Skeletal muscle cell (primary cell): ENCODE measurements at regions not wholly inside any gene's neighbourhood (a gene's known extent, or its start where the extent isn't known, plus 50 kb on each side); places are given as distances from the start of the nearest gene placed in this dataset.

Experiments used
- DNase-seq: peaks from one replicate; pipeline ENCODE4 v3.0.0-alpha.2; 2010; ENCODE audit warnings: low read depth
- H3K4me3 ChIP-seq: 2 replicates; pipeline ENCODE4 v1.5.1; 2011; ENCODE audit warnings: low read depth, mild to moderate bottlenecking, control low read depth, low read length, moderate library complexity

DNA sequence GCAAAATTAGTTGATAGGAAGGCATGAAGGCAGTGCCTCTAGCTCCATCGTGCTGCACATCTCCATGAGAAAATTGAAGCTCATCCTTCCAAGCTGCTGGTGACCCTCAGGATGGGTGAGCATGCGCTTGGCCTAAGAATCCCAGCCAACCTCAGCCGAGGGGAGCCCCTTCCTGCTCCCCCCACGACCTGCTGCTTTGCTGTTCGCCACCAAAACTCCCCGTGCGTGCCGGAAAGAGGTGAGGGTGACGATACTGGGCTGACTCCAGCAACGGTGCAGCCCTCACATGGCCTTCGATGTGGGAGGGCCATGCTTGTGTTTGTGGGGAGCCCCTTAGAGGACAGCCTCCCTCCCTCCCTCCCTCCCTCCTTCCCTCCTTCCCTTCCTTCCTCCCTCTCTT lies 660.9 kb downstream of the BRD1 start:
- H3K4me3 ChIP-seq, result no peak overlapping the region
- no peak for DNase-seq

DNA sequence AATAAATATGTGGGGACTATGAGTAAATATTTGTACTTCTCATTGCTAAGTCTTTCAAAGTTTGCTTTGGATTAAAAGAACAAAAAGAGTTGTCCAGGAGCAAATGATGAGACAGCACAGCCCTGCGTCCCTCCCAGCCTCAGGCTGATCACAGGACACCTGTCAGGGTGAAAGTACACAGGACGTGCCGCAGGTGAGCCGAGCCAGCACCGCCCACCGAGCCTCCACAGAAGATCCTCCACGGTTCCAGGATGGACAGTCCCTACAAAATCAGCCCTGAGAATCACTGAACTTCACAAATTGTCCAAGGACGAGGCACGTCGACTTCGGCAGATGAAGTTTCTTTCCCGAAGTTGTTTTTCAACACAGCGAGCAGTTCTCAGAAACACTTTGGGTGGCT lies 661.5 kb downstream of the BRD1 start:
- H3K4me3 ChIP-seq, result no peak overlapping the region
- no peak for DNase-seq

DNA sequence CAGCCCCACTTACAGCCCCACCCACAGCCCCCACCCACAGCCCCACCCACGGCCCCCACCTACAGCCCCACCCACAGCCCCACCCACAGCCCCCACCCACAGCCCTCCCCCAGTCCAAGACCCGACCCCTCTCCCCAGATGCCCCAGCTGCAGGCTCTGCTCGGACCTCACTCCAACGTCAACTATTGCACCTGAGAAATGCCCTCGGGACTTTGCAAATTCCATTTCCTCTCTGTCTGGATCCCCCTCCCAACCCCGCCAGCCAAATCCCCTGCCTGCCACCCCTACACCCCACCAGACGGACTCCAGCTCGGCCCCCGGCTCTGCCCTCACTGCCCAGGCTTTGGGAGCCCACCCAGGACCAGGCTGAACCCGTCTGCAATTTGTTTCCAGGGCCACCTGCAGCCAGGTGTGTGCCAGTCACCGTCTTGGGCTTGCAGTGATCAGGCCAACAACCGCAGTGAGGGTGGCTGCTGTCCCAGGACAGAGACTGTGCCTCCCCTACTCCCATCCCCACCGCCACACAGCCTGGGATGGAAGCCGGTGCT lies 662.8 kb downstream of the BRD1 start:
- H3K4me3 ChIP-seq, result no peak overlapping the region
- DNase-seq, result no peak

GRCh38 chr22:49163960-49164690 lies 663.5 kb downstream of the BRD1 start:
- H3K4me3 ChIP-seq, result no peak overlapping the region
- DNase-seq, result no peak

GRCh38 chr22:49163258-49163959 lies 664.3 kb downstream of the BRD1 start:
- no peak overlapping the region for H3K4me3 ChIP-seq
- no peak for DNase-seq

DNA sequence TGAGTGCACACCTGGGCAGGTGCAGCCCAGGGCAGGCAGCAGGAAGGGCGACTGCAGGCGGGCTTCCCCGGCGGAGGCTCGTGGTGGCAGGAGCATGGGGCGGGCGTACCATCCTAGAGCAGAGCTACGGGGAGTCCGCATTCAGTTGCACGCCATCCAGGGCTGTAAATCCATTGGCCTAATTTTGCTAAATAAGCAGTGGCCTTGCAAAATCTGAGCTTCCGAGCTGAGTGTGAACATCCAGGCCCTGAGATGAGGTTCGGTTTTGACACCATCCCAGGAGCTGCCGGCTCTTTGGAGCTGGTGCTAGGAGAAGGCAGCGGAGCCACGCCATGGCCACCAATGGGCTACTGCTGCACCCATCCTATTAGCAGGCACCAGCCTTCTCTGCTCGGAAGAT lies 664.8 kb downstream of the BRD1 start:
- DNase-seq, result no peak
- no peak overlapping the region for H3K4me3 ChIP-seq

DNA sequence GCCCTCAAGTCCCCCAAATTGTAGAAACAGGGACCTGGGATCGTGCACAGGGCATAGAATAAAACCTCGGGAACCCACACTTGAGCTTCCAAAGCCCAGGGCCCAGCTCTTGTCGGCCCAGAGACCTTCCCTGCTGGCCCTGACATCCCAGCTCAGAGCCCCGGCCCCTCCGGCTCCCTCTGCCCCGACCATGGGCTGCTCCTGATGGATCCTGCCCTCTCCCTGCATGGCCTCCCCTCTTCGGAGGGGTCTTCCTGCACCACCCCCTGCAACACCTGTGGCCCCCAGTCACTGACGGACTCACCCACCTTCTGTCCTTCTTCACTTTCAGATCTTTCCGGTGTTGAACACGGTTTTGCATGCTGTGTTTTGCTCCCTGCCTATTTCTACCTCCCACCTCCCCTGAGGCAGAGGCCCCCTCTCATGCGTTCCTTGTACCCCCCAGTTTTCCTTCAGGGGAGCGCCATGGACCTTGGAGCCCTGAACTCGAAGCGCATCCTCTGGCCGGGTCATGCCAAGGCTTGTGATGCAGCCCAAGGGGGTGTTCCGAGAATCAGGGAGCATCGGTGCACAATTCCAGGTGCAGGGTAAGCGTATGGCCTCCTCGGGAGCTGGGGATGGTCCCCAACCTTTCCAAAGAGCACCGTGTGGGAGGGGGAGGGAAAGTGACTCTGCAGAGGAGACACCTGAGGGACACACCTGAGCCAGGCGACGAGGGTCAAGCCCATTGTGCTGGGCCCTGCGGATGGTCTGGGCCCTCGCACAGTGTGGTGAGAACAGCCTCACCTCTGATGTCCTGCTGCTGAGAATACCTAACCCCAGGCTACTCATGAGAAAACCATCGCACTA lies 666.4 kb downstream of the BRD1 start:
- H3K4me3 ChIP-seq, result no peak overlapping the region
- no peak for DNase-seq

DNA sequence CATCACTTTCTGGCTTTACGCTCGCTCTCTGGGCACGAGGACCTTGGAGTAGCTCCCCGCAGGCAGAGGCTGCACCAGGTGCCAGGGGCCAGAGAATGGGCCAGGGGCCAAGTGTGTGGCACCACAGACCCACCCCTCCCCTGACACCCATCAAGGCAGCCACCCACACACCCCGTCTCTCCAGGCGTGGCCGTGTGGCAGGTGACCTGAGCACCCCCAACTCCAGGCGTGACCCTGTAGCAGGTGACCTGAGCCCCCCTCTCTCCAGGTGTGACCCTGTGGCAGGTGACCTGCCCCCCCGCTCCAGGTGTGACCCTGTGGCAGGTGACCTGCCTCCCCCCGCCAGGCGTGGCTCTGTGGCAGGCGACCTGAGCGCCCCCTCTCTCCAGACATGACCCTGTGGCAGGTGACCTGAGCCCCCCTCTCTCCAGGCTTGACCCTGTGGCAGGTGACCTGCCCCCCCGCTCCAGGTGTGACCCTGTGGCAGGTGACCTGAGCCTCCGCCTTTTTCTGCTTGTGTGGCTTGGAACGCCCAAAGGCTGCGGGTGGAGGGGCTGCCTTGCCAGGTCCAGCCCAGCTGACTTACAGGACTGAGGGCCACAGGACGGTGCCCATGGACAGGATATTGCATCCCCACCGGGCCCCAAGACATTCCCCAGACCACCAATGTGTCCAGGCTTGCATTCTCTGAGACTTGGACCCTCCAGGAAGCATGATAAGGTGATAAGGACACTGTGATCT lies 667.2 kb downstream of the BRD1 start:
- DNase-seq, result no peak
- H3K4me3 ChIP-seq, result no peak overlapping the region

DNA sequence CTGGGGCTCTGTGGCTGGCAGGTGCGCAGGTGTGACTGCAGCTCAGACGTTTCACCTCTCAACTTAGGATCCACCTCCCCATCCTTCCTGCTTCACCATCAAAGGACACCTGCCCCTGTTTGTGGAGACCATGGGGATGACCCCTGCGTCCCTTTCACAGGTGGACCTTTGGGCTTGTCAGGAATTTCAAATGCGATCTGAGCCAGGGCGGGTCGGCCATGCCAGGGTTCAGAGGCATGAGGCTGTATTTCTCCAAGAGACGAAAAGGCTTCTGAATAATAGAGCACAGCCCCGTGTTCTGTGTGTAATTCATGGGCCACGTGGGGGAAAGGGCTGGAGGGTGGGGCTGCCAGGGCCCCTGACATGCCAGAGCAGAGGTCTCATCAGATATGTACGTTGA lies 668.0 kb downstream of the BRD1 start:
- no peak overlapping the region for H3K4me3 ChIP-seq
- no peak for DNase-seq

GRCh38 chr22:49158741-49159564 lies 668.7 kb downstream of the BRD1 start:
- DNase-seq, result no peak

GRCh38 chr22:49157529-49158339 lies 669.9 kb downstream of the BRD1 start:
- no peak for DNase-seq
- H3K4me3 ChIP-seq, result no peak overlapping the region

More at GRCh38 chr22:49158741-49159564, 668.7 kb downstream of the BRD1 start:
- H3K4me3 ChIP-seq, result no peak overlapping the region

DNA sequence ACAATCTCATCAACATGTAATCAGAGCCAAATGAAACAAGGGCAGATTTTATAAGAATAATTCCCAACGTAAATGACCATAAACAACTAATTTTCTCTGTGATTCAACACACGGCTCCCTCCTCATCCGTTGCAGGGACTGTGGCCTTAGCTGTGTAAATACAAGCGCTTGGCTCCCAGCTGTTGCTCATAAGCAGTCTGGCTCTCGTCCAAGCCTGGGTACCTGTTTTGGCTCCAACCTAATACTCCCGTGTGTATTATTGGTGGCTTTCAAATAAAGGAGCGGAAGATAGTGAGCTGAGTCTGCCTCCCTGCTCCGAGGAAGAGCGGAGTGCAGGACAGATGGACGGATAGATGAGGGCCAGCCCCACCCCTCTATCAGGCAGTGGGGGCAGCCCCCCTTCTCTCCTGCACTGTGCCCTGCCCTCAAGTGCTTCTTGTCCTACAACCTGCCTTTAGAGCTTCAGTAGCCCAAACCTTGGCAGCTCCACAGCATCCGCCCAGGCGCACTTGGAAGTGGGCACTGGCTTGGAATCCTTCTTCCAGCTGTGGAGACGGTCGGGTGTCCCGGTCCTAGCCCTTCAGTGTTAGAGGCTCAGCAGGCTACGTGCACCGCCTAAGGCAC lies 670.9 kb downstream of the BRD1 start:
- H3K4me3 ChIP-seq, result no peak overlapping the region
- no peak for DNase-seq

- DNase-seq, result no peak
- H3K4me3 ChIP-seq, result no peak overlapping the region
These were observed 671.7 kb downstream of the BRD1 start for GRCh38 chr22:49155770-49156580.

GRCh38 chr22:49155039-49155769 lies 672.5 kb downstream of the BRD1 start:
- no peak for DNase-seq
- no peak overlapping the region for H3K4me3 ChIP-seq

DNA sequence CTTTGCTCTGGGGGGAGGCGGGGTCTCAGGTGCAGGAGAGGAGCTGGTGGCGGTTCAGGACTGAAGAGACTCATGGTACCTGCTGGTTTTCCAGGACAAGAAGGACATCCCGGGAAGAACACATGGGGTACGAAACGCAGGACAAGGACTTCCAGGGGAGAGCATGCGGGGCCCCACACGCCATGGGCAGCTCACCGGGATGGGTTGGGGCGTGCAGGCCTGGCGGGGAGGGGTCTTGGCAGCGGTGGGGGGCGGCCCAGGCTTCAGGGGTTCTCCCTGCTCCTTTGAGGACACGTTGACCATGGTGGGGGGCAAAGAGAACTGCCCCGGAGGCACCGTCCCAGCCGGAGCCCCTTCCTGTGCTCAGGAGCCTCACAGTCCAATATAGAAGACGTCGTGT lies 673.2 kb downstream of the BRD1 start:
- no peak for DNase-seq
- no peak overlapping the region for H3K4me3 ChIP-seq

DNA sequence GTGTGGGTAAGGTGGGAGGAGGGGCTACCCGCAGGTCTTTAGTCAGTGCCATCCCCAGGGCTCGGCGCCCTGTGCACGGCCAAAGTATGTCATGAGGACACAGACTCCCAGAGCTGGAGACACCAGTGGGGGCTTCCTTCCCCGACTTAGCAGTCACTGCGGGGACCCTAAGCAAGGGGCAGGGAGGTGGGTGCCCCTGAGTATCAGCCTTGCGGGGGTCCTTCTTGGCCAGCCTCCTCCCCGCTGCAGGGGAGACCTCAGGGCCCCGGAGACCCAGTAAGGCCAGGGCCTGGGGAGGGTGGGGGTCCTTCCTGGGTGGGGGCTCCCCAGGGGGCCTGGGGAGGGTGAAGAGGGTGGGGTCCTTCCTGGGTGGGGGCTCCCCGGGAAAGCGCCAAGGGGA lies 673.8 kb downstream of the BRD1 start:
- no peak overlapping the region for H3K4me3 ChIP-seq
- DNase-seq, result no peak
